Body of pancreas (tissue), 4 donors: ENCODE measurements at regions not wholly inside any gene's neighbourhood (a gene's known extent, or its start where the extent isn't known, plus 50 kb on each side); places are given as distances from the start of the nearest gene placed in this dataset.

Experiments used
- ATAC-seq: fragments of 150-250 bp; one replicate; pipeline ENCODE4 v1.9.1; 2016
- DNase-seq, 4 donors: peaks; one replicate each; pipeline ENCODE4 v3.0.0-alpha.2; 2019
- H3K27ac ChIP-seq, 4 donors: fragments of 200-600 bp; sonication (generic); 1 replicate in 3 of 4; 2 replicates in 1 of 4; pipeline versions ENCODE4 v1.5.1 to v1.6.1; 2016 to 2019; ENCODE audit warnings: mild to moderate bottlenecking in 1 of 4, mixed read lengths in 1 of 4, moderate library complexity in 1 of 4
- H3K27me3 ChIP-seq, 2 donors: fragments of 200-600 bp; sonication (generic); one replicate each; pipeline ENCODE4 v1.6.0; 2016; ENCODE audit warnings: mild to moderate bottlenecking in 1 of 2
- H3K36me3 ChIP-seq, 2 donors: fragments of 200-600 bp; sonication (generic); replicated peaks in 1 of 2; 2 replicates each; pipeline ENCODE4 v1.5.1; 2016; ENCODE audit warnings: low read depth in 2 of 2; ENCODE audit not compliant: insufficient read depth in 1 of 2
- H3K4me1 ChIP-seq: fragments of 200-600 bp; sonication (generic); one replicate; pipeline ENCODE4 v1.6.0; 2016
- H3K4me3 ChIP-seq, 2 donors: fragments of 200-600 bp; sonication (generic); 1 replicate in 1 of 2; 2 replicates in 1 of 2; pipeline ENCODE4 v1.5.1; 2016 to 2019
- H3K9me3 ChIP-seq, 3 donors: fragments of 200-600 bp; sonication (generic); 1 replicate in 2 of 3; 2 replicates in 1 of 3; pipeline ENCODE4 v1.5.1; 2016
- POLR2A ChIP-seq, 3 donors: fragments of 450-650 bp; IDR thresholded peaks; one replicate each; pipeline ENCODE4 v1.6.1; 2016; ENCODE audit warnings: antibody characterized with exemption in 3 of 3, mild to moderate bottlenecking in 2 of 3
- WGBS, 2 donors: methylation state at CpG; one replicate each; pipeline ENCODE4 v1.1.5; 2017; 5-methylcytosine and 5-hydroxymethylcytosine counted together
- intact Hi-C: fragments of 100-400 bp; cut with DNase I; formaldehyde crosslinking; loops from one replicate; pipeline ENCODE4 v1.15.1; 2023
- TF ChIP-seq, protein P1 (sequence below), 7 experiments: fragments of 450-650 bp in 4 of 7; fragments of 200-600 bp in 3 of 7; sonication (generic) in 3 of 7; IDR thresholded peaks; one replicate each; pipeline ENCODE4 v1.5.1; 2016 to 2019; ENCODE audit warnings: antibody characterized with exemption in 7 of 7

DNA sequence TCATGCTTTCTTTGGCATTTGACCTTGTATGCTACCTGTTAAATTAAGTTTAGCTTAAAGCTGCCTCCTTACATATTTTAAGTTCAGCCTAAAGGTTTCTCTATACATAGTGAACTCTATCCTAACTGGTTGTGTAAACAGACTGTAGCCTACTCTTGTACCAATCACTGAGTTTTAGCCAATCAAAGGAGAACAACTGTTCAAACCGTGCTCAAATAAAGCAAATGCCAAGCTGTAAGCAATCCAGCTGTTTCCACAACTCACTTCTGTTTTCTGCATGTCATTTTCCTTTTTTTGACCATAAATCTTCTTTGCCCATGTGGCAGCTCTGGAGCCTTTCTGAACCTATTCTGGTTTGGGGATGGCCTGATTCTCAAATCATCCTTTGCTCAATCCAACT lies 1603.8 kb upstream of the ACVR2A start:
- Histone ChIP-seq H3K9me3 (no peaks in the 10 kb centered on the region), H3K4me1 (no peaks in the 10 kb centered on the region), H3K27ac (no peak overlapping the region), H3K27me3 (no peaks in the 10 kb centered on the region), H3K4me3 (no peak overlapping the region), H3K36me3 (no peaks in the 10 kb centered on the region)
- no peak for TF ChIP-seq POLR2A (IDR thresholded peaks at IDR 0.05)
- TF ChIP-seq, protein P1, sequence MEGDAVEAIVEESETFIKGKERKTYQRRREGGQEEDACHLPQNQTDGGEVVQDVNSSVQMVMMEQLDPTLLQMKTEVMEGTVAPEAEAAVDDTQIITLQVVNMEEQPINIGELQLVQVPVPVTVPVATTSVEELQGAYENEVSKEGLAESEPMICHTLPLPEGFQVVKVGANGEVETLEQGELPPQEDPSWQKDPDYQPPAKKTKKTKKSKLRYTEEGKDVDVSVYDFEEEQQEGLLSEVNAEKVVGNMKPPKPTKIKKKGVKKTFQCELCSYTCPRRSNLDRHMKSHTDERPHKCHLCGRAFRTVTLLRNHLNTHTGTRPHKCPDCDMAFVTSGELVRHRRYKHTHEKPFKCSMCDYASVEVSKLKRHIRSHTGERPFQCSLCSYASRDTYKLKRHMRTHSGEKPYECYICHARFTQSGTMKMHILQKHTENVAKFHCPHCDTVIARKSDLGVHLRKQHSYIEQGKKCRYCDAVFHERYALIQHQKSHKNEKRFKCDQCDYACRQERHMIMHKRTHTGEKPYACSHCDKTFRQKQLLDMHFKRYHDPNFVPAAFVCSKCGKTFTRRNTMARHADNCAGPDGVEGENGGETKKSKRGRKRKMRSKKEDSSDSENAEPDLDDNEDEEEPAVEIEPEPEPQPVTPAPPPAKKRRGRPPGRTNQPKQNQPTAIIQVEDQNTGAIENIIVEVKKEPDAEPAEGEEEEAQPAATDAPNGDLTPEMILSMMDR (IDR thresholded peaks at IDR 0.05) = no peak
- 27 to 37% methylated on average over 1 of the region's 1 CpG for WGBS, 2 donors
- no peak for DNase-seq
- intact Hi-C loops = no loop called here
- no peak for ATAC-seq

DNA sequence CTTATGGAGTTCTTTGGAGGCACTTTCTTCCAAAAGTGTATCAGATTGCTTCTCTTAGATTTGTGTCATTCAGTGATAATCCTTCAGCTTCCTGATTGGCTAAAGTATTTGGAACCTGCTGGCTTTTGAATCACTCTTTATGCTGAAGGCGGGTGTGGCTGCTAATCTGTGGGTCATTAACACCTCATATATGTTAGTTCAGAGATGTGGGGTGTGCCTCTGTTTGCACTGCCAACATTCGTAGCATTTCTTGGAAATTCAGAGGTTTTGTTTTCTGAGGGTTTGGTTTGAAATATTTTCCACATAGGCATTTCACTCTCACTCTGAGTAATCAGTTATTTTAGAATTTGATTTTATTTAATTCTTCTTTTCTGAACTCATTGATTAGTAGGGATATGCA lies 1604.4 kb upstream of the ACVR2A start:
- WGBS, 2 donors = 75 to 81% methylated on average over 2 of the region's 2 CpGs
- intact Hi-C loops = no loop called here
- no peak for DNase-seq

DNA sequence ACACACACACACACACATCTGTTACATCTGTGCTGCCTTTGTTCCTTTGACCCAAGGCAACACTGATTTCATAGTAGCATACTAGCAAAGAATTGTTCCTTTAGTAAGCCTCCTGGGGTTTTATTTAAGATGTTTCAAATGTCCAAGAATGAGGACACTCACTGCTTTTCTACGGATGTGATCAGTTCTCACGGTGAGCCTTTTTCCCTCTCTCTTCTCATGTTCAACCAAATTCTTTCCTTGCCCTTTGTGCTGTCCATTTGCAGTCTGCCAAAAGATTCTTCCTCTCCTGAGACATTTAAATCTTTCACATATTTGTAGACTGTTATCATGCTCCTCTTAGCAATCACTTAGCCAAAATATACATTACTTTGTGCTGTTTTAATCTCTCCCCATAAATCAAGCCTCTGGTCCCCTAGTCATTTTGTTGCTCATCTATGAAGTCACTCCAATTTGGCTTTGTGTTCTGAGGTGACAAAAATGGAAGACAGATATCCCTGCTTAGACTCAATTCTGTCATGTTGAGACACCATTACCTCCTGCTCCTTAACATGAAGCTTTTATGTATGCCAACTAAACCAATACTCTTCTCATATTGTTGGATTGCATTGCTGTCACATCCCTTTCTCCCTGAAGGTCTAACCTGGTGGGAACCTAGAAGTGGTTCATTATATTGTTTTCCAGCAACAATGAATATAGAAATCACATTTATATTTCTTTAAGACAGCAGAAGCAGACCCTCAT lies 1605.3 kb upstream of the ACVR2A start:
- no peaks in the 10 kb centered on the region for H3K9me3 ChIP-seq
- no peaks in the 10 kb centered on the region for H3K27me3 ChIP-seq
- no peak for ATAC-seq
- no peaks in the 10 kb centered on the region for H3K36me3 ChIP-seq
- TF ChIP-seq, protein P1 (IDR thresholded peaks at IDR 0.05) = no peak
- no peak for TF ChIP-seq POLR2A (IDR thresholded peaks at IDR 0.05)
- no peaks in the 10 kb centered on the region for H3K4me1 ChIP-seq
- DNase-seq = no peak
- intact Hi-C loops = no loop called here
- no peak overlapping the region for H3K4me3 ChIP-seq
- 86 to 88% methylated on average over 2 of the region's 2 CpGs for WGBS, 2 donors
- H3K27ac ChIP-seq = no peak overlapping the region

More for the DNA sequence above, 1604.4 kb upstream of the ACVR2A start:
- no peak overlapping the region for H3K27ac ChIP-seq
- TF ChIP-seq POLR2A (IDR thresholded peaks at IDR 0.05) = no peak
- TF ChIP-seq, protein P1 (IDR thresholded peaks at IDR 0.05) = no peak
- H3K36me3 ChIP-seq = no peaks in the 10 kb centered on the region
- no peaks in the 10 kb centered on the region for H3K9me3 ChIP-seq
- ATAC-seq = no peak
- H3K4me3 ChIP-seq = no peak overlapping the region
- H3K4me1 ChIP-seq = no peaks in the 10 kb centered on the region
- H3K27me3 ChIP-seq = no peaks in the 10 kb centered on the region

DNA sequence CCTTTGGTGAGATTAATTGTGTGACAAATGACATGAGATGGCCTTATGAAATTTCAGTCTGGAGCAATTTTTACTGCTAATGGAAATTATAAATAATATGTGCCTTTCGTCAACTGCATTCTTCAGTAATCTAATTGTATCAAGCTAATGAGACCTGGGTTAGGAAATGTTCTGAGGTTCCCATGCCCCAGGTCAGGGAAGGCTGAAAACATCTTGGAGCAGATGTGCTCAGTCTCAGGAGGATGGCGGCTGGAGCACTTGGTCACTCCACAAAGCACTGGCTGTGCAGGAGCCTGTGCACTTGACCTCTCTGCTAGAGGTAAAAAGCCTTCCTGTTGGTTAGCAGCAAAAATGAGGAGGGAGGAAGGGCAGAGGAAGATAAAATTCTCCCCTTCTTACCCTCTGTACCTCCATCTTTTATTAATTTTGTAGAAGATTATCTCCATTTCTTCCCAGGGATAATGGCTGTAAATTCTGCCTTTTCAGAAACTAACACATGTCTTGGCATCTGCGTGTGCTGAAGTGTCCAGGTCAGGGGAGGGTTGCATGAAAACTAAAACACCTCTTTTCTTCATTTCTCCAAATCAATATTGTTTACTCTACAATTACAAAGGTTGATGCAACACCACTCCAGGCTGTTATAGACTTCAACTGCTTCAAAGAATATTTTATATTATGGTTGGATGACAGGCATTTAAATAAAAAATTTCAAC lies 1606.4 kb upstream of the ACVR2A start:
- Histone ChIP-seq H3K27ac (no peak overlapping the region), H3K4me1 (no peaks in the 10 kb centered on the region), H3K9me3 (no peaks in the 10 kb centered on the region), H3K4me3 (no peak overlapping the region), H3K27me3 (no peaks in the 10 kb centered on the region), H3K36me3 (no peaks in the 10 kb centered on the region)
- intact Hi-C loops = no loop called here
- TF ChIP-seq, protein P1 (IDR thresholded peaks at IDR 0.05) = no peak
- TF ChIP-seq POLR2A (IDR thresholded peaks at IDR 0.05) = no peak
- ATAC-seq (no peak), DNase-seq (no peak)
- WGBS, 2 donors = 81 to 87% methylated on average over 3 of the region's 3 CpGs
